ENCODE measurements at regions not wholly inside any gene's neighbourhood (a gene's known extent, or its start where the extent isn't known, plus 50 kb on each side); places are given as distances from the start of the nearest gene placed in this dataset.
"Not testable (repeated sequence)": the region's sequence is repeated elsewhere in the genome, so short reads cannot be mapped to it uniquely, and the experiment has no call there.

DNA sequence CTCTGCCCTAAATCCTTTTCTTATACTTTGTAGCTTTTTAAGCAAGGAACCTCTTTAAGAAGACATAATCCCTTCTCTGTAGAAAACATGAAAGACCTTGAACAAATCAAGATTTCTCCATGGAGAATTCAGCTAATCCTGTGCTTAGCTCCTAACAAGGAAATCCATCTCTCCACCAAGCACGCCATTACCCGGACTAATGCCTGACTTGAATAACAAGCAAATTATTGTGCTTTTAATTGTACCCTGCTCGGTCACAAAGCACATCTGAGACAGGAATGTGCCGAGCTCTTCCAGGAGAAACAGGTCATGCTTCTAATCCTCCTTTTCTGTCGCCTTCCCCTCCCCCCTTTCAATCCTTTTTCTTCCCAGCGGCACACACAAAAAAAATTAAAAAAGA is 141.3 kb downstream of the PSAT1 start:
- DNase-seq: no peak

DNA sequence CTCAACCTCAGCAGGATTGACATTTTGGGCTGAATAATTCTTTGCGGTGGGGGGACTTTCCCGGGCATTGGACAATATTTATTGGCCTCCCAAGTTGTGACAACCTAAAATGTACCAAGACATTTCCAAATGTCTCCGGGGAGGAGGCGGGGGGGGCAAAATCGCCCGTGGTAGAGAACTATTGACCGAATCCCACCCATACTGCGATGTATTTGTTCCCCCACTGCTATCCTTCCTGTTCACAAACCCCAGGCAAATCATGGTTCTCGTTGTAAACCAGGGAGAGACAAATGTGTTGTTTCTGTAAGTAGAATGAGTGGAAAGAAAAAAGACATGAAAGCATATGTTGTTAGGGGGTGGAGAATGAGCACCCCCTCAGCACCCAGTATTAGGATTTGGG is 141.9 kb downstream of the PSAT1 start:
- DNase-seq: no peak

DNA sequence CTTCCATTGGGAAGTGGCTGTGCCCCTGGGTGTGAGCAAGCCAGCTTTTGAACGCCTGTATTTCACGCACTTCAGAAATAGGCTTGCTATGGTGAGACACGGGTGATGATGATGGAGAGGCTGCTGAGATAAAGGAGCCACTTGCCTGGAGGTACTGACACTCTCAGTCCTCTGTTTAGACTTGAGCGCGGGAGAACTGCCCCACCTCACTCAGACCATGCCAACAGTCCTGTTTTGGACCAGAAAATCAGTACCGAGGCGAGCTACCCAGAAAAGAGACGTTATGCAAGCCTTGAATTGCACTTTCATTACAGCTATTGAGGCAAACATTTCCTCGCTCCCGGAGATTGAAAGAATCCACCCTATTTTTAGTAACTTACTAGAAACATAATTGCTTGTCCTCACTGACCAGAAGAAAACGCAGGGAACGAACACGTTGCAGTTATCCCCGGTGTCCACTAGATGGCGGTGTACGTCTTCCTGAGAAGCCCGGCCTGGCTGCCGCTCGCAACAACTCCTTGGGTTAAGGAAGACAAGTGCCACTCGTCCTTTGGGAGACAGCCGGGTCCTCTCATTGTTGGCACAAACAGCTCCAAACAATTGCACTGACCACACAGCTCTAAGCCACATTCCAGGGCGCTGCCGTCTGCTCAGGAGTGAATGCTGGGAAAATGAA is 142.4 kb downstream of the PSAT1 start:
- DNase-seq: peak; percentile 80 to 85

DNA sequence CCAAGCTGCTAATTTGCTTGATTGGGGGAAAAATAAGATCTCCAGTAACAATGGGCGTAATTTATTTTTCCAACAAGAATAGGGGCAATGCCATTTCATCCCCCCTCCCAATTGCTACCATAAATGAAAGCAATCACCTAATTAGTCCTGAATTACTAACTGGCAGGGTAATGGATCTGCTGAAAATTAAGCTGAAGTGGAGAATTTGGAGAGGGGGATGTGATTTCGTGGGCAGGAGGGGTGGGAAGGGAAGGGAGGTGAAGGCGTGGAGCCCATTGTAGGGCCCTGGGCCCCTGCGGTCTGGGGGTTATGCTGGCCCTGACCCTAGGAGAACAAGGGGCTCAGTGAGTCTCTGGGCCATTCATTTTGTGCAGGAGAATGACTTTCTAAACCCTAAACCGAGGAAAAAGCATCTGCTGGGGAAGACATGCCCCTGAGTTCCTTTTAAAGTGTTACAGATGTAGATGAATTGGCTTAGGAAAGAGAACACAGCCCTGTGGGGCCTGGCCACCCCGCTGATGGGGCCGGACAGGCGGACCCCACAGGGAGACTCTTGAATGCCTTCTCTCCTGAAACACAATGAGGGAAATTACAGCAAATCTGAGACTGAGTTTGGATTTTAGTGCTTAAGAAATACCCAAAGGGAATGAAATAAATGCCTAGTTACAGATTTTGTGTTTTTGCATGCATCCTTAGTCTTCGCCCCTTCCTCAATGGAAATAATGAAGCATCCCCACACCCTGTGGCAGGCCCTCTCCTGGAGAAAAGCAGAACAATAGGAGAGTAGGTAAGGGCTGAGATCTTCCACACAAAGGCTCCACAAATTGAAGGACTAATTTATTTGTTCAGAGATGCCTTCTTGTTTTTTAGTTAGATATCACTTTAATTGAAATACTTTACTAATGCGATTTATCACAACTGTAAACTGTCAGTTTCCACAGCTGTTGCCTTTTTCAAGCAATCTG is 143.2 kb downstream of the PSAT1 start:
- DNase-seq: no peak

DNA sequence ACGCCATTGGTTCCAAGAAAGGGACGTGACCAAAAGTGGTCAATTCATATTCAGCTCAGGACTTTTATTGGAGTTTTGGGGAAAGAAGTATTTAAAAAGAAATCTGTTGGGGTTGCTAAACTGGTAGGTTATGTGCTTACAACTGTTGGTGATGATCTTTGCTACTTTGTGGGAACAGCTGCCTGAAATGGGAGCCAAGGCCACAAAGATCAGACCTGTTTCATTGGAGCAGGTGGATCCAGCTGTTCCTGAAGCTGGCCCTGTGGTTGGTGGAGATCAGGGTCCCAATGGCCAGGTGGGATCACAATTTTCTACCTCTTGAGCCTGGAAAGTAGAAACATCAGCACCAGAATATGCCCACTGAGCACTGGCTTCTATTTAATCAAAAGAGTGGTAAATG is 144.5 kb downstream of the PSAT1 start:
- DNase-seq: no peak

DNA sequence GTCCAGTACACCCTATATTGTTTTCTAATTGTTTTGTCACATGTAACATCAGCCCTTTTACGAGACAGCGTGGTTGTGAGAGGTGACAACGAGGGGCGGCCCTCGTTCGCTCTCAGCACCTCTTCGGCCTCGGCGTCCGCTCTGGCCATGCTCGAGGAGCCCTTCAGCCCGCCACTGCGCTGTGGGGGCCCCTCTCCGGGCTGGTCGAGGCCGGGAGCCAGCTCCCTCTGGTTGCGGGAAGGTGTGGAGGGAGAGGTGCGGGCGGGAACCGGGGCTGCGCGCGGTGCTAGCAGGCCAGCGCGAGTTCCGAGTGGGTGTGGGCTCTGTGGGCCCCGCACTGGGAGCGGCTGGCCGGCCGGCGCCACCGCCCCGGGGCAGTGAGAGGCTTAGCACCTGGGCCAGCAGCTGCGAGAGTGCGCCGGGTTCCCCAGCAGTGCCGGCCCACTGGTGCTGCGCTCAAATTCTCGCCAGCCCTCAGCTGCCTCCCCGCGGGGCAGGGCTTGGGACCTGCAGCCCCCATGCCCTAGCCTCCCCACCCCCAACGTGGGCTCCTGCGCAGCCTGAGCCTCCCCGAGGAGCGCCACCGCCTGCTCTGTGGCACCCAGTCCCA is 145.0 kb downstream of the PSAT1 start:
- no peak for DNase-seq

DNA sequence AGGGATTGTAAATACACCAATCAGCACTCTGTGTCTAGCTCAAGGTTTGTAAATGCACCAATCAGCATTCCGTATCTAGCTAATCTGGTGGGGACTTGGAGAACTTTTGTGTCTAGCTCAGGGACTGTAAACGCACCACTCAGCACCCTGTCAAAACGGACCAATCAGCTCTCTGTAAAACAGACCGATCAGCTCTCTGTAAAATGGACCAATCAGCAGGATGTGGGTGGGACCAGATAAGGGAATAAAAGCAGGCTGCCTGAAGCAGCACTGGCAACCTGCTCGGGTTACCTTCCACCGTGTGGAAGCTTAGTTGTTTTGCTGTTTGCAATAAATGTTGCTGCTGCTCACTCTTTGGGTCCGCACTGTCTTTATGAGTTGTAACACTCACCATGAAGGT is 145.7 kb downstream of the PSAT1 start:
- not testable (repeated sequence) for DNase-seq

DNA sequence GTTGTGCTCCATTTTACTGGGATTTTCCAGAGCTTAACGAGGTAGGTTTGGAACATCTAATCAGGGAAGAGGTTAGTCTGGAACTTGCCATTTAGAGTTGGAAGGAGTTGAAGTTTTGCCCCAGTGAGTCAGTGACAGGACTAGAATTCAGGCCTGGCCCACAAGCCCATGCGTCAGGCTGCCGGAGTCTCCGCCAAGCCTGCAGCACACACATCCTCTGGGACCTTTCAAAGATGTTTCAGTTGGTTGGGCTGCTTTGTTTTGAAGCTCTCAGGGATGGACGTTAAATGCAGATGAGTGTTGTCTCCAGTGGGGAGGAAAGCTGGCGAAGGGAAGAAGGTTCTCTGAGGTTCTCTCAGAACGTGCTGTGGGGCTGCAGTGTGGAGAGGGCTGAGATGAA is 147.0 kb downstream of the PSAT1 start:
- DNase-seq: no peak

DNA sequence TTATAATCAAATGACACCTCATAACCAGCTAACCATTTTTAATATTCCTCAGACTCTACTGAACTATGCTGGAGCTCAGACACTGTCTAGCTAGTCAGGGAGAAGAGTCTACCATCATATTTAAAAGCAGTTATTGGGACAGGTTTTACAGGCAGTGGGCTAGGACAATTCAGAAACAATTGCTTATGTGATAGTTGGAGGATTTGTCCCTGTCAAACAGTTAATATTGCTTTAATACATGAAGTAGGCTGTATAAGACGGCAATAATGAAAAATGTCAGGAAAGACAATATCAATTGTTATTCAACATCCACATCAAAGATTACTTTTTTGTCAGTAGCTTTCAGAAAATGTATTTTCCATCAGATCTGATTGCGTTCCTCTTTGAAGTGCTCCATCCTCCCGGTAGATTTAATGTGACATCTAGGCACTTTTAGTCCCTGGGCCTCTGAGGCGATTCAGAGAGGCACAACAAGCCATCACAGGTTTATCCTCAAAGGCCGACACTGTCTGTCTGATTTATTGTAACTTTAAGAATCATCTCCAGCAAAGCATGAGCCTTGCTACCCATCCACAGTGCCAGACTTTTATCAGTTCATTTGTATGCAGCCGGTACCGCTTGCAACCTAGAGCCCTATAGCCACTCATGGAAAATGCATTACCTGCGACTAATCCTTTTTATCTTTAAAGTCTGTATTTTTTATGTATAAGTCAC is 152.2 kb downstream of the PSAT1 start:
- no peak for DNase-seq

DNA sequence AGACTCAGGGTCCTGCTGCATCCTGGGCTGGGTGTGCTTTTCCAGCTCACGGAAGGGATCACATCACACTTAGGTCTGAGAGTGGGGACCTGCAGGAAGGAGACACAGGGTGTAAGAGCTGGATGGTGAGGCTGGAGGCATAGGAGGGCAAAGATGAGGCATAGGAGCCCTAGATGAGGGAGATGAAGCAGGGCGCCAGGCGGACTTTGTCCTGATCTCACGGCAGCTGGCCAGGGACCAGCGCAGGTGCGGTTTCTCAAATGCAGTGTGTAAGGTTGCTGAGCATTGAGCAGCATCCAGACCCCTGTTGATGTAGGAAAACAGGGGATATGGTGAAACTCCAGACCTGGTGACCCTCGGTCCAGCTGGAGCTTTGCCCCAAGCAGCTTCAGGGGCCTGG is 156.5 kb downstream of the PSAT1 start:
- no peak for DNase-seq

DNA sequence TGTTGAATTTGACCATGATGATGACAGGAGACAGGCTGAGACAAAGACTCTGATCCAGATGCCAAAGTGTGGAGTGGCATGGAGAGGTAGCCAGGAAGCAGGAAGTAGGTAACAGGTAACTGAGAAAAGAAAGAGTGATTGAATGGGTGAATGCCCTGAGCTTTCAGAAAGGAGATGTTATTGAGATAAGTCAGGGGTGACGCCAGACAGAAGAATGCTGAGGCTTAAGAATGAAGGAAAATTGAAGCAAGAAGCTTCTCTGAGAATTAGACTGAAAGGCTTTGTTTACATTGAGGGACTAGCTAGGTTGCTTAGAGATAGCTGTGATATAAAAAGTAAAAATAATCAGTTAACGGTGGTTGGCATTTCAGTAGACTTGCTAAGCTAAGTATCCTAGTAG is 165.7 kb downstream of the PSAT1 start:
- DNase-seq: no peak

DNA sequence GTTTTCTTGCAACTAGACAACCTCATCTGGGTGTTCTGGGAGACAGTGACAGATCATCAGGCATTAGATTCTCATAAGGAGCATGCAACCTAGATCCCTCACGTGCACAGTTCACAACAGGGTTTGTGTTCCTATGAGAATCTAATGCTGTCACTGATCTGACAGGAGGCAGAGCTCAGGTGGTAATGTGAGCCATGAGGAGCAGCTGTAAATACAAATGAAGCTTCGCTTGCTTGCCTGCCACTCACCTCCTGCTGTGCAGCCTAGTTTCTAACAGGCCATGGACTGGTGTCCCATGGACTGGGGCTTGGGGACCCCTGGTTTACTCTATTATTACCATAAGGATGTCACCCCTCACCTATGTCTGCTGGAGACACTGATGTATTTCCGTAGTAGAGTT is 166.8 kb downstream of the PSAT1 start:
- DNase-seq: no peak

DNA sequence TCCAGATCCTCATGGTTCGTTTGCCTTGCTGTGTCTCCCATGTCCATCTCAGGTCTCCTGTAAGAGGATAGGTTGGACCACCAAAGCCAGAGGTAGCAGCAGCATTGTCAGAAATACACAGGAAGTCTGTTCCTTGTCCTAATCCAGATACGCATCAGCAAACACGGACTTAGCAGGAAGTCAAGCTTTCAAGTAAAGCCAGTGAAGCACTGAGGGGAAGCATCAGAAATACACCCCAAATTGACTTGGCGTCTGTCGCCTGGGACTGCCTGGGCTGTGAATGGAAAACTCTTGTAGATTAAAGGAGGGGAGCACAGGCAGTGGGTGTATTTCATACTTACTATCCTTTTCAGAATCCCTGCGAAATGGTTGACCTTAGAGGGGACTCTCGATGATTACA is 171.3 kb downstream of the PSAT1 start:
- DNase-seq: no peak

DNA sequence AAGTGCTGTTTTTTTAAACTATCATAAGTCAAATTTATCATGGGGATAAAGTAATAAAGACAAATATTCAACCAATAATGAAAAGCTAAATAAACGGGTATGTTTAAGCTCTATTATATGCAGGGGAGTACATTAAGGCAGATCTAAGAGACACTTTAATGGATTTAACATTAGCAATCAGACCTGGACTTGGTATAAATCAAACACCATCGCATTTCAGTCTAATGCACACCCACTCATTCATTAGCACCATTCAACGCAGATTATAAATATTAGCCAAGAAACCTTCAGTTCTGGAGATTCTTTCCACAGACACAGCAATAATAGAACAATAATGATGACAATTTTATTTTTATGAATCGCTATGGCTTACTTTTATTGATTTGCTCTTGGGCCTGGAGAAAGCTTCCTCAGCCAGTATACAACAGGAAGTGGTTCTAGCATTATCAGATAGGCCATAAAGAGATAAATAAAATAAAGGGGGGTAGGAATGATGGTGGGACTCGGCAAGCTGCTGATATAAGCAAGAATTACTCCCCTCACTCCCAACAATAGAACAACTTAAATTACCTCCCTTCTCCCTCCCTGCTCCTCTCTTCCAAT is 172.2 kb downstream of the PSAT1 start:
- DNase-seq: no peak

DNA sequence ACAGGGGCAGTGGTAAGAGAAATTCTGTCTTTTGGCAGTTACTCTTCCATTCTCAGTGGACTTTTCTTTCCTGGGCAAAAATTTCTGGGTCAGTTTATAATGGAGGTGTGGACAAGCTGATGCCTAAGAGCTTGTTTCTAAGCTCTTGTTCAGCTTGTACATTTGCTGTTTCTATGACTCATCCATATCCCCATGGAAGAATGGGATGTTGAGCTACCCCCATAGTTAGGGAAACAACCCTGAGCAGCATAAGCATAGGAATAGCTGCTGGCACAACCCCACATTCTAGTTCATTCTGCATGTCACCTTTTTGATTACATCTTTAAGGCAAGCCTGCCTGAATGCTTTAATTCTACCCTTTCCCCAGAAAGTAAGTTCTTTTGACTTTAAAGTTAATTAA is 173.3 kb downstream of the PSAT1 start:
- DNase-seq: no peak

DNA sequence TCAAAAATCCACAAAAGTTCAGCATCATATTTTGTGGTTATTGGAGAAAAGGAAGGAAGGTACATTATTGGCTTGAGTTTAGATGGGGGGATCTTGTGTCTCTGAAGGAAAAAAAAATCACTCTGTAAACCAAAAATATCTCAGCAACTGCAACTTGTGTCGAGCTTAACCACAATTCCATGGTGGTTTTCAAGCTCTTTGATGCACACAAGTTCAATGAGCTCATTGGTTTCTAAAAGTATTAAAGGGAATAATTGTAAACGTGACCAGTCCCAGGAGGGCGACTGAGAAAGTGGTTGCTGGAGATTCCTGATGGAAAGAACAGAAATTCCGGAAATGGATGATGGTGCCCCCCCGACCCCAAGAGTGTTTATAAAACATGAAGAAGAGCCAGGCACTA is 173.8 kb downstream of the PSAT1 start:
- DNase-seq: no peak

DNA sequence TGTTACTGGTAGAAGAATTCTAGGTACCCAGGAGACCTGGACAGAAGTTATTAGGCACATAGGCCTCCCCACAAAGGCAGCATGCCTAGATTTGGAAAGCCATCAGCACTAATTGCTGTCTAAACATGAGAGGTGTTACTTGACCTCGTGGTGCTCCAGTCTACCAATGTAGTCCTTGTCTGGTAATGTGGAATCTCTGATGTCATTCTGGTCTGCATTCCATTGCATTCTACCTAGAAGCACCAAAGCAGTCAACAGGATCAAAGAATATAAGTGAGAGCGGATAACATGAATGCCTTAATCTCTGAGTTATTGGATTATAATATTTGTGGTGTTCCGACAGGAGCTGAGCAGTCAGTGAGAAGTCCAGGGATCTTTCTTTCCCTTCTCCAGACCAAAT is 175.2 kb downstream of the PSAT1 start:
- DNase-seq: no peak

DNA sequence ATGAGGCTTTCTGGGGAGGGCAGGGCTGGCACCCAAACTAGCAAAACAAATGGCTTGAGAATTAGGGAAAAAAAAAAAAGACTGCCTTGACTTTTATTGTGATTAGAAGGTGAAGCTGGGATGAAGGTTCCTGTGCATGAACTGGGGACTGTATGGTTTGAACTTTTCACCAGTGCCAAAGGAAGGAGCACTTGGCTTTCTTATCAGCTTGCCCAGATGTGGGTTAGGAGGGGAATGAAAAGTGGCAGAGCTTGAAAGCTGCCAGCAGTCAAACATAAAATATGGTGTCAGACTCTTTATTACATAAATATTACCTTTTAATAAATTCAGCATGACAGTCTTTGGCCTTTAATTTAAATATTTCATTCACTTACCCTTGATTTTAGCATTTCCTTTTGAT is 182.5 kb downstream of the PSAT1 start:
- no peak for DNase-seq

DNA sequence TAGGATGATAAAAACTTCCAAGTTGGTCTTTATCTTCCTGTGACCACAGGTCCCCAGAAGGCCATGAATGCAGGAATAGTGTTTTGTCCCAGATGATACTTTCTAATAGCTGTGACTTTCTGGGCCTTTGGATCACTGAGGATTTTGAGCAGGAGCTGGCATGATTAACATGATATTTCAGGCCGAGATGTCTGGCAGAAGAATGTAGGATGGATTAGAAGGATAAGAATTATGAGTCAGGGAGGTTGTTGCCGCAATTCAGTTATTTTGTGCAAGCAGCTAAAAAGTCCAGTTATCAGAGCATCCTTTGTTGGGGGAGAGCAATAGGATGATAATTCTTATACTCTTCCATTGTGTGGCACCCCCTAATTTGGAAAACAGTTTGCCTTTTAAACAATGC is 189.7 kb downstream of the PSAT1 start:
- DNase-seq: no peak

DNA sequence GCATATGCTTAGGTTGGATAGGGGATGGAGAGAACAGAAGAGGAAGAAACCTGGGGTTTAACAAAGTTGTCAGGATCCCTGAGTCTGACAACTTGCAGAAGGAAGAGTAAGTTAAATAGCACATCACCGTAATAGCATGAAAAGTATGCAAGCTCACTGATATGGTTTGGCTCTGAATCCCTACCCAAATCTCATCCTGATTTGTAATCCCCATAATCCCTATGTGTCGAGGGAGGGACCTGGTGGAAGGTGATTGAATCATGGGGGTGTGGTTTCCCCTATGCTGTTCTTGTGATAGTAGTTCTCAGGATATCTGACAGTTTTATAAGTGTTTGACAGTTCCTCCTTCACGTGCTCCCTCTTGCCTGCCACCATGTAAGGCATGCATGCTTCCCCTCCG is 193.3 kb downstream of the PSAT1 start:
- DNase-seq: no peak

DNA sequence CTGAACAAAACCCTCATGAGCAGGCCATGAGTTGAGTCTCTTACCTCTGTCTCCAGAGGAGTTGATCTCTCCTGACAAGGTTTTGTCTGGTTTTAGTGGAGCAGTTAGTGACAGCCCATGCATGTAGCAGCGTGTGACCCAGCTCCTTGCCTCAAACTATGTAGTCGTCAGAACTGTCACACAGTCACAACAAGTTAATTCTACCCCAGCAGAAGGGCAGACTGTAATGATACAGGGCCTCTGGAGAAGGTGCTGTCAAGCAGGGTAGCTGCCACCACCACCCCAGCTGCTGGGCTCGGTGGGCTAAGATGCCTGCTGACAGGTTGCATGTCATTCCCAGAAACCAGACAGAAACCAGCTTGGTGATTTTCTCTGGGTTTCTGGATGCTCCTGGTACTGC is 194.5 kb downstream of the PSAT1 start:
- no peak for DNase-seq
